COLO668 (cell line): ENCODE measurements at regions not wholly inside any gene's neighbourhood (a gene's known extent, or its start where the extent isn't known, plus 50 kb on each side); places are given as distances from the start of the nearest gene placed in this dataset.
"Not testable (repeated sequence)": the region's sequence is repeated elsewhere in the genome, so short reads cannot be mapped to it uniquely, and the experiment has no call there.

Experiments
- DNase-seq: peaks from one replicate; lab custom pipeline; 2025; ENCODE audit not compliant: unreplicated experiment; lab: John Stamatoyannopoulos, UW

GRCh38 chr10:22467393-22467792 lies 122.1 kb downstream of the SPAG6 start:
- not testable (repeated sequence) for DNase-seq

- no peak for DNase-seq
Measured at GRCh38 chr10:22468570-22469320, 123.4 kb downstream of the SPAG6 start.

GRCh38 chr10:22473044-22473443 lies 127.7 kb downstream of the SPAG6 start:
- no peak for DNase-seq

- no peak for DNase-seq
Measured at GRCh38 chr10:22473459-22473858, 128.2 kb downstream of the SPAG6 start.

GRCh38 chr10:22475651-22476600 lies 130.6 kb downstream of the SPAG6 start:
- peak; percentile 54 for DNase-seq

- DNase-seq = no peak
Measured at GRCh38 chr10:22476601-22477321, 131.5 kb downstream of the SPAG6 start.

- no peak for DNase-seq
Measured at GRCh38 chr10:22477334-22478287, 132.3 kb downstream of the SPAG6 start.

- no peak for DNase-seq
Measured at GRCh38 chr10:22478555-22479334, 133.4 kb downstream of the SPAG6 start.

GRCh38 chr10:22479419-22479818 lies 134.1 kb downstream of the SPAG6 start:
- DNase-seq = no peak

GRCh38 chr10:22481106-22481505 lies 135.8 kb downstream of the SPAG6 start:
- no peak for DNase-seq

- DNase-seq = no peak
Measured at GRCh38 chr10:22481687-22482539, 136.6 kb downstream of the SPAG6 start.

- no peak for DNase-seq
Measured at GRCh38 chr10:22483132-22483531, 137.8 kb downstream of the SPAG6 start.
